DMS 273 (cell line): ENCODE measurements at regions not wholly inside any gene's neighbourhood (a gene's known extent, or its start where the extent isn't known, plus 50 kb on each side); places are given as distances from the start of the nearest gene placed in this dataset.
A peak's percentile ranks its signal among the peaks of the same experiment; 100 is the strongest.

Experiments used
- DNase-seq: peaks from one replicate; lab custom pipeline; 2025; ENCODE audit not compliant: unreplicated experiment; lab: John Stamatoyannopoulos, UW

GRCh38 chr16:13781575-13782338 is 138.2 kb upstream of the ERCC4 start:
- DNase-seq, result no peak

GRCh38 chr16:13791095-13791494 is 128.9 kb upstream of the ERCC4 start:
- DNase-seq, result no peak

- peak; percentile 91 for DNase-seq
Observed at GRCh38 chr16:13793841-13794409, 126.0 kb upstream of the ERCC4 start.

- DNase-seq, result peak; percentile 76
Observed at GRCh38 chr16:13795131-13795530, 124.8 kb upstream of the ERCC4 start.

- no peak for DNase-seq
Observed at GRCh38 chr16:13797718-13798117, 122.2 kb upstream of the ERCC4 start.

GRCh38 chr16:13798211-13798610 is 121.7 kb upstream of the ERCC4 start:
- peak; percentile 21 for DNase-seq

- no peak for DNase-seq
Observed at GRCh38 chr16:13803974-13804373, 116.0 kb upstream of the ERCC4 start.

- DNase-seq, result no peak
Observed at GRCh38 chr16:13805951-13806350, 114.0 kb upstream of the ERCC4 start.

- DNase-seq, result no peak
Observed at GRCh38 chr16:13806671-13807070, 113.3 kb upstream of the ERCC4 start.

- DNase-seq, result no peak
Observed at GRCh38 chr16:13808102-13808501, 111.9 kb upstream of the ERCC4 start.

- DNase-seq, result no peak
Observed at GRCh38 chr16:13809765-13810164, 110.2 kb upstream of the ERCC4 start.

GRCh38 chr16:13811834-13812233 is 108.1 kb upstream of the ERCC4 start:
- DNase-seq, result no peak

GRCh38 chr16:13816701-13817100 is 103.3 kb upstream of the ERCC4 start:
- no peak for DNase-seq

- DNase-seq, result no peak
Observed at GRCh38 chr16:13823501-13823900, 96.5 kb upstream of the ERCC4 start.

GRCh38 chr16:13829697-13830299 is 90.2 kb upstream of the ERCC4 start:
- peak; percentile 49 for DNase-seq

GRCh38 chr16:13833515-13833914 is 86.4 kb upstream of the ERCC4 start:
- no peak for DNase-seq

GRCh38 chr16:13835387-13835786 is 84.6 kb upstream of the ERCC4 start:
- DNase-seq, result no peak

- DNase-seq, result no peak
Observed at GRCh38 chr16:13835935-13836730, 83.8 kb upstream of the ERCC4 start.

- no peak for DNase-seq
Observed at GRCh38 chr16:13838401-13839190, 81.4 kb upstream of the ERCC4 start.

- no peak for DNase-seq
Observed at GRCh38 chr16:13839577-13839976, 80.4 kb upstream of the ERCC4 start.

GRCh38 chr16:13845232-13845631 is 74.7 kb upstream of the ERCC4 start:
- DNase-seq, result no peak
